SK-N-SH (cell line): ENCODE measurements at regions not wholly inside any gene's neighbourhood (a gene's known extent, or its start where the extent isn't known, plus 50 kb on each side); places are given as distances from the start of the nearest gene placed in this dataset.

Experiments used
- CTCF ChIA-PET: fragments of 300-600, 350-600 bp; formaldehyde crosslinking; extraction: SDS; loops from one replicate; lab custom pipeline; 2021; lab: Yijun Ruan, JAX
- POLR2A ChIA-PET: fragments of 350-600 bp; sonication (Branson Sonifier 250); formaldehyde crosslinking; extraction: SDS; loops from one replicate; lab custom pipeline; 2020; ENCODE audit warnings: antibody characterized with exemption, inconsistent platforms; lab: Yijun Ruan, JAX
- DNase-seq: peaks from one replicate; pipeline ENCODE4 v3.0.0; 2012
- H2AFZ ChIP-seq: fragments of 200-600 bp; sonication (generic); 2 replicates; pipeline ENCODE4 v1.8.1; 2016; ENCODE audit warnings: antibody characterized with exemption, mild to moderate bottlenecking, low read depth
- H3F3A ChIP-seq: fragments of 200-600 bp; sonication (generic); replicated peaks from 2 replicates; pipeline ENCODE3; 2016; ENCODE audit warnings: antibody characterized with exemption, mild to moderate bottlenecking; ENCODE audit not compliant: insufficient read depth
- H3K27ac ChIP-seq, 2 experiments: fragments of 200-500 bp in 1 of 2; fragments of 200-600 bp in 1 of 2; sonication (Bioruptor generic) in 1 of 2; sonication (generic), shearing (Covaris generic) in 1 of 2; 2 replicates each; pipeline versions ENCODE4 v1.5.1 to v1.6.1; 2014 to 2016; ENCODE audit warnings: low read depth in 2 of 2, inconsistent platforms in 1 of 2, low read length in 1 of 2, mild to moderate bottlenecking in 1 of 2, mixed read lengths in 1 of 2
- H3K27me3 ChIP-seq: fragments of 200-600 bp; sonication (generic), shearing (Covaris generic); 2 replicates; pipeline ENCODE4 v1.6.1; 2016; ENCODE audit warnings: mixed run types; ENCODE audit not compliant: insufficient read depth
- H3K36me3 ChIP-seq, 2 experiments: fragments of 200-500 bp in 1 of 2; fragments of 200-600 bp in 1 of 2; sonication (Bioruptor generic) in 1 of 2; sonication (generic) in 1 of 2; replicated peaks in 1 of 2; 2 replicates each; pipeline versions ENCODE3 to v1.5.1; 2014 to 2016; ENCODE audit warnings: low read length in 1 of 2, mild to moderate bottlenecking in 1 of 2; ENCODE audit not compliant: insufficient read depth in 2 of 2, control insufficient read depth in 1 of 2
- H3K4me1 ChIP-seq, 2 experiments: fragments of 200-500 bp in 1 of 2; fragments of 200-600 bp in 1 of 2; sonication (Bioruptor generic) in 1 of 2; sonication (generic), shearing (Covaris generic) in 1 of 2; 2 replicates each; pipeline versions ENCODE4 v1.5.1 to v1.6.1; 2014 to 2016; ENCODE audit warnings: low read depth in 1 of 2, low read length in 1 of 2, mixed run types in 1 of 2; ENCODE audit not compliant: insufficient read depth in 2 of 2, control insufficient read depth in 1 of 2
- H3K4me2 ChIP-seq: fragments of 200-600 bp; sonication (generic), shearing (Covaris generic); 2 replicates; pipeline ENCODE4 v1.6.1; 2017; ENCODE audit warnings: mixed run types
- H3K4me3 ChIP-seq, 2 experiments: fragments of 200-500 bp in 1 of 2; fragments of 200-600 bp in 1 of 2; sonication (Bioruptor generic) in 1 of 2; sonication (generic), shearing (Covaris generic) in 1 of 2; 2 replicates each; pipeline versions ENCODE4 v1.5.1 to v1.8.1; 2014 to 2016; ENCODE audit warnings: low read depth in 2 of 2, inconsistent platforms in 1 of 2, low read length in 1 of 2, mild to moderate bottlenecking in 1 of 2, mixed read lengths in 1 of 2, moderate library complexity in 1 of 2
- H3K79me2 ChIP-seq: fragments of 200-600 bp; sonication (generic); 2 replicates; pipeline ENCODE4 v1.8.1; 2017; ENCODE audit warnings: mild to moderate bottlenecking; ENCODE audit not compliant: insufficient read depth
- H3K9ac ChIP-seq: fragments of 200-600 bp; sonication (generic); 2 replicates; pipeline ENCODE4 v1.6.1; 2017; ENCODE audit warnings: mixed run types
- H3K9me2 ChIP-seq: fragments of 200-600 bp; sonication (generic); 2 replicates; pipeline ENCODE4 v1.6.1; 2017; ENCODE audit warnings: mixed run types
- H3K9me3 ChIP-seq: fragments of 200-600 bp; sonication (generic); 2 replicates; pipeline ENCODE4 v1.6.1; 2017; ENCODE audit warnings: mixed run types, mild to moderate bottlenecking, moderate library complexity
- H4K20me1 ChIP-seq: fragments of 200-600 bp; sonication (generic); 2 replicates; pipeline ENCODE4 v1.6.1; 2017; ENCODE audit warnings: mild to moderate bottlenecking, mixed run types; ENCODE audit not compliant: insufficient read depth
- EP300 ChIP-seq, 2 experiments: IDR thresholded peaks; 2 replicates each; pipeline versions ENCODE4 v1.4.0 to v1.6.1; 2012; ENCODE audit warnings: borderline replicate concordance in 1 of 2, low read depth in 1 of 2, low read length in 1 of 2
- GABPA ChIP-seq: IDR thresholded peaks from 2 replicates; pipeline ENCODE4 v1.4.0; 2012; ENCODE audit warnings: low read depth, mild to moderate bottlenecking
- GATA2 ChIP-seq: sonication (generic); formaldehyde crosslinking; IDR thresholded peaks from 2 replicates; pipeline ENCODE4 v1.5.0; 2020; ENCODE audit warnings: mild to moderate bottlenecking, missing genetic modification reagents
- IRF3 ChIP-seq: fragments of 150-350 bp; IDR thresholded peaks from 2 replicates; pipeline ENCODE4 v1.6.1; 2016; ENCODE audit warnings: mild to moderate bottlenecking, low read depth, low read length
- JUND ChIP-seq: IDR thresholded peaks from 2 replicates; pipeline ENCODE4 v1.4.0; 2012
- NRF1 ChIP-seq: IDR thresholded peaks from 2 replicates; pipeline ENCODE4 v1.6.1; 2012; ENCODE audit warnings: low read depth, mild to moderate bottlenecking, low read length
- POLR2AphosphoS5 ChIP-seq: IDR thresholded peaks from 2 replicates; pipeline ENCODE4 v1.6.1; 2012; ENCODE audit warnings: low read depth, low read length
- RAD21 ChIP-seq: IDR thresholded peaks from 2 replicates; pipeline ENCODE4 v1.6.1; 2012; ENCODE audit warnings: mild to moderate bottlenecking, low read length
- RCOR1 ChIP-seq: fragments of 150-350 bp; IDR thresholded peaks from 2 replicates; pipeline ENCODE4 v1.6.1; 2017; ENCODE audit warnings: antibody characterized with exemption, low read length
- RXRA ChIP-seq: IDR thresholded peaks from 2 replicates; pipeline ENCODE4 v1.4.0; 2012; ENCODE audit warnings: low read depth, mild to moderate bottlenecking, borderline replicate concordance
- TAF1 ChIP-seq: IDR thresholded peaks from 2 replicates; pipeline ENCODE4 v1.6.1; 2012; ENCODE audit warnings: low read depth, mild to moderate bottlenecking, low read length, moderate library complexity, borderline replicate concordance
- WGBS: methylation state at CpG from one replicate; pipeline ENCODE4 v1.1.6; 2017; ENCODE audit warnings: low lambda C conversion rate; 5-methylcytosine and 5-hydroxymethylcytosine counted together
- TF ChIP-seq, protein P1 (sequence below): IDR thresholded peaks from 2 replicates; pipeline ENCODE4 v1.4.0; 2012; ENCODE audit warnings: low read depth

DNA sequence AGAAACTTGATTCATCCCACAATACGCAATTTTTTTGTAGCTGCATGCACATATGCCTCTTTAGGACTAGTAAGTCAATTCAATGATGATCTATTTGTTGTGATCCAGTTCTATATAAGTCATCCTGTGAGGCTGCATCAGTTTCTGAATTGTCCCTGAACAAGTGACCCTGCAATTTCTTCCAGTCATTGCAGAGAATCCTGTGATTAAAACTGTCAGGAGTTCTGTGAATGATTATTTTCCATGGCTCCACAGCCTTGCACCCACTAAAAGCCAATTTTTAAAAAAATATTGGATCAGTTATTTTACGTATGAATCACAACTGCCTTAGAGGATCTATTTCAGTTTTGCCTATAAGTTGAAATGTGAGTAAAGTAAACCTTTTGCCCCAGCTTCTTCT lies 1585.0 kb upstream of the ACVR2A start:
- DNase-seq, result no peak
- H3K4me3 ChIP-seq, result no peak overlapping the region
- H3K4me1 ChIP-seq, result no peaks in the 10 kb centered on the region
- no peaks in the 10 kb centered on the region for H3K36me3 ChIP-seq
- no peaks in the 10 kb centered on the region for H3F3A ChIP-seq
- no peaks in the 10 kb centered on the region for H3K9me3 ChIP-seq
- no peak overlapping the region for H3K9ac ChIP-seq
- ChIA-PET CTCF (no interaction called here), POLR2A (no interaction called here)
- no peaks in the 10 kb centered on the region for H3K9me2 ChIP-seq
- H2AFZ ChIP-seq, result peak overlapping the region; percentile 45; the same call in 1 of the 2 replicates
- no peak overlapping the region for H3K4me2 ChIP-seq
- TF ChIP-seq GATA2 (CRISPR knock-in tag) (no peak), RCOR1 (no peak), GABPA (no peak), IRF3 (no peak), EP300 (IDR thresholded peaks at IDR 0.05; ENCODE audit: borderline replicate concordance in 1 of 2, low read depth in 1 of 2, low read length in 1 of 2) (no peak)
- TF ChIP-seq, protein P1, sequence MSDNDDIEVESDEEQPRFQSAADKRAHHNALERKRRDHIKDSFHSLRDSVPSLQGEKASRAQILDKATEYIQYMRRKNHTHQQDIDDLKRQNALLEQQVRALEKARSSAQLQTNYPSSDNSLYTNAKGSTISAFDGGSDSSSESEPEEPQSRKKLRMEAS, result no peak
- no peak overlapping the region for H3K27ac ChIP-seq
- no peaks in the 10 kb centered on the region for H4K20me1 ChIP-seq
- H3K27me3 ChIP-seq, result no peaks in the 10 kb centered on the region
- WGBS, result 78% methylated on average over 2 of the region's 2 CpGs
- H3K79me2 ChIP-seq, result no peaks in the 10 kb centered on the region

GRCh38 chr2:146258071-146258470 lies 1586.8 kb upstream of the ACVR2A start:
- no peak overlapping the region for H2AFZ ChIP-seq
- no peak overlapping the region for H3K4me2 ChIP-seq
- H3K27me3 ChIP-seq, result no peaks in the 10 kb centered on the region
- H3K9me3 ChIP-seq, result no peaks in the 10 kb centered on the region
- no peak overlapping the region for H3K4me3 ChIP-seq
- H4K20me1 ChIP-seq, result no peaks in the 10 kb centered on the region
- H3K36me3 ChIP-seq, result no peaks in the 10 kb centered on the region
- POLR2A ChIA-PET, result no interaction called here
- 68% methylated on average over 6 of the region's 6 CpGs for WGBS
- no peaks in the 10 kb centered on the region for H3K9me2 ChIP-seq
- no peak overlapping the region for H3K27ac ChIP-seq
- H3F3A ChIP-seq, result no peaks in the 10 kb centered on the region
- CTCF ChIA-PET, result interaction anchor here (0.6 kb wide), 1 partner anchor 197 kb away, joined by 3 read pairs; no protein-coding TSS in a partner anchor
- no peaks in the 10 kb centered on the region for H3K79me2 ChIP-seq
- no peak overlapping the region for H3K9ac ChIP-seq
- no peaks in the 10 kb centered on the region for H3K4me1 ChIP-seq
- TF ChIP-seq IRF3 (no peak), POLR2AphosphoS5 (no peak), NRF1 (no peak), RXRA (no peak), TAF1 (no peak), JUND (no peak), GATA2 (CRISPR knock-in tag) (no peak), RAD21 (no peak)
- DNase-seq, result no peak
